ENCODE measurements at regions not wholly inside any gene's neighbourhood (a gene's known extent, or its start where the extent isn't known, plus 50 kb on each side); places are given as distances from the start of the nearest gene placed in this dataset.
"Not testable (repeated sequence)": the region's sequence is repeated elsewhere in the genome, so short reads cannot be mapped to it uniquely, and the experiment has no call there.

GRCh38 chr4:170476351-170476750 is 386.6 kb upstream of the AADAT start:
- Histone ChIP-seq H3K27ac (no peak overlapping the region), H3K4me1 (no peaks in the 10 kb centered on the region), H3K9me3 (peaks cover 0 to 11% (median 0%) of the 10 kb centered on the region in 11 donors), H3K27me3 (no peaks in the 10 kb centered on the region), H3K4me3 (no peak overlapping the region), H3K36me3 (no peaks in the 10 kb centered on the region)
- intact Hi-C loops (cut with DNase I): no loop called here
- TF ChIP-seq CTCF (IDR thresholded peaks at IDR 0.05): no peak
- ATAC-seq (no peak), DNase-seq (no peak)
- 16 to 18% methylated on average over 2 of the region's 2 CpGs for WGBS, 2 donors

- H3K27ac ChIP-seq: no peak overlapping the region
- intact Hi-C loops (cut with DNase I): no loop called here
- DNase-seq: no peak
- no peak for ATAC-seq
- 31% methylated on average over 5 of the region's 5 CpGs for WGBS, 2 donors
- TF ChIP-seq CTCF (IDR thresholded peaks at IDR 0.05): no peak
- peaks cover 0 to 16% (median 0%) of the 10 kb centered on the region in 11 donors for H3K9me3 ChIP-seq
- H3K4me1 ChIP-seq: no peaks in the 10 kb centered on the region
- no peaks in the 10 kb centered on the region for H3K27me3 ChIP-seq
- H3K4me3 ChIP-seq: no peak overlapping the region
- no peaks in the 10 kb centered on the region for H3K36me3 ChIP-seq
These were observed 375.7 kb upstream of the AADAT start for GRCh38 chr4:170465429-170465828.

GRCh38 chr4:170464614-170465197 is 374.9 kb upstream of the AADAT start:
- no peak overlapping the region for H3K4me3 ChIP-seq
- H3K9me3 ChIP-seq: peaks cover 0 to 16% (median 0%) of the 10 kb centered on the region in 11 donors
- no peaks in the 10 kb centered on the region for H3K36me3 ChIP-seq
- TF ChIP-seq CTCF (IDR thresholded peaks at IDR 0.05): no peak
- 82 to 90% methylated on average over 5 of the region's 5 CpGs for WGBS, 2 donors
- no peak overlapping the region for H3K27ac ChIP-seq
- no peaks in the 10 kb centered on the region for H3K27me3 ChIP-seq
- ATAC-seq (no peak), DNase-seq (no peak)
- H3K4me1 ChIP-seq: no peaks in the 10 kb centered on the region
- intact Hi-C loops (cut with DNase I): no loop called here

GRCh38 chr4:170446782-170447181 is 357.0 kb upstream of the AADAT start:
- Histone ChIP-seq H3K27ac (no peak overlapping the region), H3K36me3 (no peaks in the 10 kb centered on the region), H3K4me1 (no peaks in the 10 kb centered on the region), H3K4me3 (no peak overlapping the region), H3K9me3 (no peaks in the 10 kb centered on the region), H3K27me3 (no peaks in the 10 kb centered on the region)
- DNase-seq (no peak), ATAC-seq (no peak)
- TF ChIP-seq CTCF (IDR thresholded peaks at IDR 0.05): no peak
- WGBS, 2 donors: 77 to 78% methylated on average over 3 of the region's 3 CpGs
- intact Hi-C loops (cut with DNase I): no loop called here

- H3K4me1 ChIP-seq; ATAC-seq; DNase-seq; H3K9me3 ChIP-seq; H3K4me3 ChIP-seq; intact Hi-C loops (cut with DNase I); H3K27me3 ChIP-seq; H3K27ac ChIP-seq; H3K36me3 ChIP-seq: not testable (repeated sequence)
- 66 to 70% methylated on average over 2 of the region's 2 CpGs for WGBS, 2 donors
These were observed 351.4 kb upstream of the AADAT start for GRCh38 chr4:170441146-170441545.

Data from heart right ventricle (tissue), 16 donors.